ENCODE measurements at regions not wholly inside any gene's neighbourhood (a gene's known extent, or its start where the extent isn't known, plus 50 kb on each side); places are given as distances from the start of the nearest gene placed in this dataset.

- Histone ChIP-seq H2AK5ac (ENCODE audit: low read depth, low read length) (no peak overlapping the region), H4K5ac (ENCODE audit: low read depth, low read length) (no peak overlapping the region), H3K27me3 (ENCODE audit: control insufficient read depth, insufficient read depth, low read length) (no peaks in the 10 kb centered on the region), H3K56ac (ENCODE audit: extremely low read depth, insufficient read depth, low read length) (no peak overlapping the region), H2AK9ac (replicated peaks; ENCODE audit: low read depth, low read length, poor library complexity) (no peak overlapping the region), H2BK5ac (ENCODE audit: low read depth, low read length, poor library complexity, severe bottlenecking) (no peak overlapping the region), H4K20me1 (ENCODE audit: insufficient read depth, low read length) (no peaks in the 10 kb centered on the region), H3K9me1 (ENCODE audit: insufficient read depth, low read length) (no peaks in the 10 kb centered on the region), H3K4me3 (ENCODE audit: insufficient read depth, low read depth, low read length) (no peak overlapping the region), H3K4me1 (ENCODE audit: control insufficient read depth, insufficient read depth, low read length) (no peaks in the 10 kb centered on the region), H3K27ac (ENCODE audit: insufficient read depth, low read length) (no peak overlapping the region), H4K8ac (ENCODE audit: low read depth in 2 of 2, low read length in 2 of 2) (no peak overlapping the region), H3K4me2 (ENCODE audit: low read depth, low read length) (no peak overlapping the region), H3K9ac (ENCODE audit: low read depth, low read length) (no peak overlapping the region), H2BK15ac (ENCODE audit: low read depth, low read length) (no peak overlapping the region), H2BK120ac (ENCODE audit: low read depth, low read length) (no peak overlapping the region), H3K9me3 (ENCODE audit: control insufficient read depth, insufficient read depth, low read length) (peaks cover 18% of the 10 kb centered on the region), H3K36me3 (ENCODE audit: control insufficient read depth, insufficient read depth, low read length) (no peaks in the 10 kb centered on the region), H3K14ac (replicated peaks; ENCODE audit: low read depth, low read length) (no peak overlapping the region), H4K91ac (ENCODE audit: insufficient read depth, low read depth, low read length) (no peak overlapping the region), H2AFZ (replicated peaks; ENCODE audit: low read length, poor library complexity) (no peak overlapping the region), H3K18ac (ENCODE audit: low read depth, low read length) (no peak overlapping the region), H3K4ac (ENCODE audit: low read depth, low read length) (no peak overlapping the region), H3K79me1 (ENCODE audit: low read depth in 1 of 2, low read length in 2 of 2) (no peaks in the 10 kb centered on the region), H2BK20ac (ENCODE audit: low read depth, low read length) (no peak overlapping the region), H3K23ac (ENCODE audit: low read depth, low read length) (no peak overlapping the region)
- ChIA-PET POLR2A (ENCODE audit: unreplicated experiment) (no interaction called here), CTCF (no interaction called here)
- no CpG with 5 or more reads among the region's 4 CpGs for WGBS, 2 experiments (ENCODE audit: extremely low coverage in 2 of 2, insufficient read length in 1 of 2)
- in situ Hi-C loops (cut with MboI; ENCODE audit: low sequenced_read_pairs) (no loop called here), dilution Hi-C loops (cut with HindIII; ENCODE audit: low sequenced_read_pairs, unreplicated experiment) (no loop called here), intact Hi-C loops (cut with micrococcal nuclease) (no loop called here)
- TF ChIP-seq NFE2L2 (IDR thresholded peaks at IDR 0.05; ENCODE audit: low read depth, low read length) (no peak), RFX5 (IDR thresholded peaks at IDR 0.05; ENCODE audit: low read depth, low read length) (no peak), USF2 (IDR thresholded peaks at IDR 0.05; ENCODE audit: low read depth, low read length) (no peak), SMC3 (IDR thresholded peaks at IDR 0.05; ENCODE audit: low read depth, low read length) (no peak), CEBPB (IDR thresholded peaks at IDR 0.05; ENCODE audit: low read depth, low read length) (no peak), MAFK (IDR thresholded peaks at IDR 0.05; ENCODE audit: low read depth, low read length) (no peak), CTCF (conservative IDR thresholded peaks at IDR 0.05; ENCODE audit: low read depth, low read length) (no peak), RAD21 (IDR thresholded peaks at IDR 0.05; ENCODE audit: low read length) (no peak), CHD1 (IDR thresholded peaks at IDR 0.05; ENCODE audit: low read depth, low read length) (no peak), BHLHE40 (IDR thresholded peaks at IDR 0.05; ENCODE audit: low read depth, low read length) (no peak), RCOR1 (IDR thresholded peaks at IDR 0.05; ENCODE audit: insufficient replicate concordance, low read length) (no peak), MXI1 (IDR thresholded peaks at IDR 0.05; ENCODE audit: borderline replicate concordance, low read depth, low read length) (no peak), POLR2A (IDR thresholded peaks at IDR 0.05; ENCODE audit: low read depth, low read length) (no peak), MAZ (IDR thresholded peaks at IDR 0.05; ENCODE audit: borderline replicate concordance, low read depth, low read length) (no peak), FOS (IDR thresholded peaks at IDR 0.05; ENCODE audit: low read depth, low read length) (no peak)
- TF ChIP-seq, protein P1, sequence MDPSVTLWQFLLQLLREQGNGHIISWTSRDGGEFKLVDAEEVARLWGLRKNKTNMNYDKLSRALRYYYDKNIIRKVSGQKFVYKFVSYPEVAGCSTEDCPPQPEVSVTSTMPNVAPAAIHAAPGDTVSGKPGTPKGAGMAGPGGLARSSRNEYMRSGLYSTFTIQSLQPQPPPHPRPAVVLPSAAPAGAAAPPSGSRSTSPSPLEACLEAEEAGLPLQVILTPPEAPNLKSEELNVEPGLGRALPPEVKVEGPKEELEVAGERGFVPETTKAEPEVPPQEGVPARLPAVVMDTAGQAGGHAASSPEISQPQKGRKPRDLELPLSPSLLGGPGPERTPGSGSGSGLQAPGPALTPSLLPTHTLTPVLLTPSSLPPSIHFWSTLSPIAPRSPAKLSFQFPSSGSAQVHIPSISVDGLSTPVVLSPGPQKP (IDR thresholded peaks at IDR 0.05; ENCODE audit: borderline replicate concordance, low read depth, low read length): no peak
- ATAC-seq (ENCODE audit: low read depth): no peak
- no peak for DNase-seq
- BruUV-seq (replicated peaks): no TSS peak
These were observed 745.9 kb downstream of the GATA3 start for GRCh38 chr10:8800426-8800825.

Measured in IMR-90 (cell line).